Neuronal stem cell (in vitro differentiated cells): ENCODE measurements at regions not wholly inside any gene's neighbourhood (a gene's known extent, or its start where the extent isn't known, plus 50 kb on each side); places are given as distances from the start of the nearest gene placed in this dataset.

Experiments used
- DNase-seq: peaks from one replicate; pipeline ENCODE4 v3.0.0-alpha.2; 2013; ENCODE audit warnings: low spot score
- H2AFZ ChIP-seq: one replicate; pipeline ENCODE4 v1.6.1; 2013; ENCODE audit warnings: mild to moderate bottlenecking, low read length, inconsistent platforms
- H2AK5ac ChIP-seq: 2 replicates; pipeline ENCODE4 v1.6.1; 2013; ENCODE audit warnings: low read depth, mild to moderate bottlenecking, inconsistent platforms, low read length, moderate library complexity, mixed read lengths
- H2BK120ac ChIP-seq: 2 replicates; pipeline ENCODE4 v1.6.1; 2013; ENCODE audit warnings: low read depth, mild to moderate bottlenecking, inconsistent platforms, low read length, moderate library complexity, mixed read lengths
- H2BK12ac ChIP-seq: one replicate; pipeline ENCODE4 v1.6.1; 2013; ENCODE audit warnings: low read length, inconsistent platforms
- H2BK15ac ChIP-seq: 2 replicates; pipeline ENCODE4 v1.6.1; 2013; ENCODE audit warnings: mild to moderate bottlenecking, low read length, inconsistent platforms, mixed read lengths
- H2BK5ac ChIP-seq: one replicate; pipeline ENCODE4 v1.6.1; 2013; ENCODE audit warnings: inconsistent platforms, mild to moderate bottlenecking, low read length, moderate library complexity
- H3K14ac ChIP-seq: one replicate; pipeline ENCODE4 v1.6.1; 2013; ENCODE audit warnings: low read length, inconsistent platforms
- H3K18ac ChIP-seq: 2 replicates; pipeline ENCODE4 v1.6.1; 2013; ENCODE audit warnings: low read length, inconsistent platforms
- H3K23ac ChIP-seq: 2 replicates; pipeline ENCODE4 v1.6.1; 2013; ENCODE audit warnings: low read depth, mild to moderate bottlenecking, mixed read lengths, low read length, inconsistent platforms; ENCODE audit not compliant: poor library complexity
- H3K27ac ChIP-seq: replicated peaks from 3 replicates; pipeline ENCODE4 v1.5.1; 2013; ENCODE audit warnings: low read length, inconsistent platforms
- H3K27me3 ChIP-seq, 3 experiments: 2 replicates each; pipeline ENCODE4 v1.6.1; 2013; ENCODE audit warnings: low read length in 3 of 3, mild to moderate bottlenecking in 2 of 3, inconsistent platforms in 1 of 3, low read depth in 1 of 3, mixed read lengths in 1 of 3, moderate library complexity in 1 of 3; ENCODE audit not compliant: control insufficient read depth in 3 of 3, insufficient read depth in 3 of 3
- H3K36me3 ChIP-seq, 2 donors: replicated peaks in 1 of 2; 2 replicates each; pipeline ENCODE4 v1.6.1; 2013; ENCODE audit warnings: low read length in 2 of 2; ENCODE audit not compliant: control insufficient read depth in 2 of 2, insufficient read depth in 2 of 2
- H3K4ac ChIP-seq: 2 replicates; pipeline ENCODE4 v1.6.1; 2013; ENCODE audit warnings: inconsistent platforms, mild to moderate bottlenecking, low read length, moderate library complexity
- H3K4me1 ChIP-seq, 2 donors: 1 replicate in 1 of 2; 2 replicates in 1 of 2; pipeline ENCODE4 v1.6.1; 2013; ENCODE audit warnings: low read length in 2 of 2, low read depth in 1 of 2; ENCODE audit not compliant: control insufficient read depth in 2 of 2, insufficient read depth in 1 of 2
- H3K4me2 ChIP-seq: one replicate; pipeline ENCODE4 v1.6.1; 2013; ENCODE audit warnings: mild to moderate bottlenecking, low read length, inconsistent platforms; ENCODE audit not compliant: insufficient read depth, poor library complexity, severe bottlenecking
- H3K4me3 ChIP-seq, 2 donors: 2 replicates each; pipeline ENCODE4 v1.5.1; 2013; ENCODE audit warnings: low read length in 2 of 2, mild to moderate bottlenecking in 2 of 2, inconsistent platforms in 1 of 2, moderate library complexity in 1 of 2
- H3K79me1 ChIP-seq: one replicate; pipeline ENCODE4 v1.6.1; 2013; ENCODE audit warnings: low read depth, mild to moderate bottlenecking, inconsistent platforms, low read length, moderate library complexity
- H3K9ac ChIP-seq: one replicate; pipeline ENCODE4 v1.6.1; 2013; ENCODE audit warnings: mild to moderate bottlenecking, low read depth, low read length, inconsistent platforms; ENCODE audit not compliant: poor library complexity
- H3K9me3 ChIP-seq, 2 donors: replicated peaks in 1 of 2; 2 replicates each; pipeline versions ENCODE3 to v1.6.1; 2013; ENCODE audit warnings: low read length in 2 of 2, mild to moderate bottlenecking in 2 of 2, inconsistent platforms in 1 of 2, low read depth in 1 of 2, mixed read lengths in 1 of 2, moderate library complexity in 1 of 2; ENCODE audit not compliant: control insufficient read depth in 2 of 2, insufficient read depth in 1 of 2
- H4K8ac ChIP-seq: one replicate; pipeline ENCODE4 v1.6.1; 2013; ENCODE audit warnings: low read depth, mild to moderate bottlenecking, inconsistent platforms, low read length, moderate library complexity
- H4K91ac ChIP-seq: one replicate; pipeline ENCODE4 v1.6.1; 2013; ENCODE audit warnings: low read length, low read depth, mild to moderate bottlenecking, inconsistent platforms; ENCODE audit not compliant: poor library complexity
- WGBS, 2 donors: extraction: QIAGEN DNeasy Blood & Tissue Kit; methylation state at CpG; one replicate each; pipeline ENCODE4 v1.1.7; 2013; ENCODE audit warnings: missing lambda C conversion rate in 2 of 2, mixed read lengths in 1 of 2; ENCODE audit not compliant: insufficient read length in 2 of 2, insufficient replicate concordance in 1 of 2; ENCODE audit errors: extremely low coverage in 2 of 2; 5-methylcytosine and 5-hydroxymethylcytosine counted together

GRCh38 chr11:87897921-87898320, 277.3 kb downstream of the RAB38 start:
- Histone ChIP-seq H3K27ac (no peak overlapping the region), H2BK5ac (no peak overlapping the region), H3K9ac (no peak overlapping the region), H2AK5ac (no peak overlapping the region), H3K79me1 (no peaks in the 10 kb centered on the region), H2BK12ac (no peak overlapping the region), H3K4me2 (no peak overlapping the region), H3K14ac (no peak overlapping the region), H3K23ac (no peak overlapping the region), H3K36me3 (no peaks in the 10 kb centered on the region), H2BK120ac (no peak overlapping the region), H3K4me1 (no peaks in the 10 kb centered on the region), H2BK15ac (no peak overlapping the region), H3K27me3 (no peaks in the 10 kb centered on the region), H3K18ac (no peak overlapping the region), H4K91ac (no peak overlapping the region), H3K4me3 (no peak overlapping the region), H4K8ac (no peak overlapping the region), H3K9me3 (no peaks in the 10 kb centered on the region), H2AFZ (no peak overlapping the region), H3K4ac (no peak overlapping the region)
- no CpG with 5 or more reads among the region's 1 CpG for WGBS, 2 donors
- DNase-seq = no peak

- H3K23ac ChIP-seq = no peak overlapping the region
- H2BK15ac ChIP-seq = no peak overlapping the region
- H4K91ac ChIP-seq = no peak overlapping the region
- no peak for DNase-seq
- H3K9me3 ChIP-seq = no peaks in the 10 kb centered on the region
- no peak overlapping the region for H3K4me3 ChIP-seq
- no peak overlapping the region for H3K4me2 ChIP-seq
- no peak overlapping the region for H3K9ac ChIP-seq
- no peak overlapping the region for H2BK120ac ChIP-seq
- H2BK12ac ChIP-seq = no peak overlapping the region
- no peak overlapping the region for H2BK5ac ChIP-seq
- H2AFZ ChIP-seq = no peak overlapping the region
- no peaks in the 10 kb centered on the region for H3K79me1 ChIP-seq
- H3K27ac ChIP-seq = no peak overlapping the region
- no peak overlapping the region for H2AK5ac ChIP-seq
- no peaks in the 10 kb centered on the region for H3K36me3 ChIP-seq
- no peak overlapping the region for H3K4ac ChIP-seq
- H3K18ac ChIP-seq = no peak overlapping the region
- no peak overlapping the region for H3K14ac ChIP-seq
- H3K4me1 ChIP-seq = peaks cover 0 to 3% of the 10 kb centered on the region in 2 donors
- no peak overlapping the region for H4K8ac ChIP-seq
- H3K27me3 ChIP-seq = no peaks in the 10 kb centered on the region
These were observed 278.2 kb downstream of the RAB38 start for GRCh38 chr11:87897071-87897470.

- Histone ChIP-seq H4K8ac (no peak overlapping the region), H3K14ac (no peak overlapping the region), H2AK5ac (no peak overlapping the region), H3K4me3 (no peak overlapping the region), H3K18ac (no peak overlapping the region), H4K91ac (no peak overlapping the region), H2BK12ac (no peak overlapping the region), H3K4me2 (no peak overlapping the region), H3K27me3 (no peaks in the 10 kb centered on the region), H3K23ac (no peak overlapping the region), H3K27ac (no peak overlapping the region), H3K9ac (no peak overlapping the region), H2BK120ac (no peak overlapping the region), H3K36me3 (no peaks in the 10 kb centered on the region), H2AFZ (no peak overlapping the region), H3K4me1 (peaks cover 0 to 3% of the 10 kb centered on the region in 2 donors), H2BK5ac (no peak overlapping the region), H3K9me3 (no peaks in the 10 kb centered on the region), H2BK15ac (no peak overlapping the region), H3K4ac (no peak overlapping the region), H3K79me1 (no peaks in the 10 kb centered on the region)
- no CpG with 5 or more reads among the region's 1 CpG for WGBS, 2 donors
- no peak for DNase-seq
These were observed 280.3 kb downstream of the RAB38 start for GRCh38 chr11:87894961-87895360.

DNA sequence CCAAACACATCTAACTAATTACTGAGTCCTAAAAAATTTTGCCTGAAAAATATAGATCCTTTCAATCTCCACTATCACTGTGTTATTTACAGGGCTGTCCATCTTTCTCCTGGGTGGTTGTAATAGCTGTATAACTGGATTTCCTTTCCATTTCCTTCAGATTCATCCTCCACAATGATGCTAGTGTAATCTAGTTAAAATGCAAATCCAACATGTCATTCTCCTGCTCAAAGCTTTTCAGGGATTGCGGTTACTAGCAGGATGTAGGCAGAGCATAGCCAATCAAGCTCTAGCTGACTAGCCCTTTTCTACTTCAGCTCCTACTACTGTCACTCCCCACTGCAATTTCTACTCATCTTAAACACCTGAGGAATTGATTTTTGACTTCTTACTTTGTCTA, 283.0 kb downstream of the RAB38 start:
- Histone ChIP-seq H3K4me2 (no peak overlapping the region), H4K91ac (no peak overlapping the region), H2BK120ac (no peak overlapping the region), H3K4ac (no peak overlapping the region), H2BK5ac (no peak overlapping the region), H3K9me3 (no peaks in the 10 kb centered on the region), H3K4me3 (no peak overlapping the region), H3K79me1 (no peaks in the 10 kb centered on the region), H3K36me3 (no peaks in the 10 kb centered on the region), H2BK15ac (no peak overlapping the region), H3K4me1 (peaks cover 0 to 3% of the 10 kb centered on the region in 2 donors), H3K9ac (no peak overlapping the region), H3K18ac (no peak overlapping the region), H2AK5ac (no peak overlapping the region), H3K23ac (no peak overlapping the region), H4K8ac (no peak overlapping the region), H2BK12ac (no peak overlapping the region), H3K27me3 (no peaks in the 10 kb centered on the region), H2AFZ (no peak overlapping the region), H3K14ac (no peak overlapping the region), H3K27ac (no peak overlapping the region)
- WGBS, 2 donors = no CpG with 5 or more reads among the region's 1 CpG
- DNase-seq = no peak
